ENCODE measurements at regions not wholly inside any gene's neighbourhood (a gene's known extent, or its start where the extent isn't known, plus 50 kb on each side); places are given as distances from the start of the nearest gene placed in this dataset.
"Not testable (repeated sequence)": the region's sequence is repeated elsewhere in the genome, so short reads cannot be mapped to it uniquely, and the experiment has no call there.

GRCh38 chr1:184832517-184832916 lies 77.9 kb upstream of the EDEM3 start:
- no peak overlapping the region for H3K4me3 ChIP-seq (ENCODE audit: low read depth, poor library complexity, severe bottlenecking)
- TF ChIP-seq POLR2A (IDR thresholded peaks at IDR 0.05) (no peak), CTCF (IDR thresholded peaks at IDR 0.05) (no peak)
- 92 to 95% methylated on average over 3 of the region's 3 CpGs for WGBS, 2 donors
- intact Hi-C loops (cut with DNase I; ENCODE audit: low total_unique reads) = no loop called here
- DNase-seq (ENCODE audit: low spot score in 2 of 2) = no peak

- 94 to 96% methylated on average over 6 of the region's 6 CpGs for WGBS, 2 donors
- H3K4me3 ChIP-seq (ENCODE audit: low read depth, poor library complexity, severe bottlenecking); intact Hi-C loops (cut with DNase I; ENCODE audit: low total_unique reads); DNase-seq (ENCODE audit: low spot score in 2 of 2): not testable (repeated sequence)
Measured at GRCh38 chr1:184829496-184829895, 74.8 kb upstream of the EDEM3 start.

- intact Hi-C loops (cut with DNase I; ENCODE audit: low total_unique reads) = no loop called here
- DNase-seq (ENCODE audit: low spot score in 2 of 2) = no peak
- WGBS, 2 donors = 71 to 86% methylated on average over 2 of the region's 2 CpGs
- TF ChIP-seq POLR2A (IDR thresholded peaks at IDR 0.05) (no peak), CTCF (IDR thresholded peaks at IDR 0.05) (no peak)
- no peak overlapping the region for H3K4me3 ChIP-seq (ENCODE audit: low read depth, poor library complexity, severe bottlenecking)
Measured at GRCh38 chr1:184828369-184828717, 73.7 kb upstream of the EDEM3 start.

- WGBS, 2 donors = 66 to 70% methylated on average over 8 of the region's 8 CpGs
- no peak for DNase-seq (ENCODE audit: low spot score in 2 of 2)
- intact Hi-C loops (cut with DNase I; ENCODE audit: low total_unique reads) = no loop called here
- H3K4me3 ChIP-seq (ENCODE audit: low read depth, poor library complexity, severe bottlenecking) = no peak overlapping the region
- TF ChIP-seq CTCF (IDR thresholded peaks at IDR 0.05) (no peak), POLR2A (IDR thresholded peaks at IDR 0.05) (no peak)
Measured at GRCh38 chr1:184827600-184828368, 73.1 kb upstream of the EDEM3 start.

GRCh38 chr1:184826001-184826400 lies 71.3 kb upstream of the EDEM3 start:
- no peak for DNase-seq (ENCODE audit: low spot score in 2 of 2)
- no peak overlapping the region for H3K4me3 ChIP-seq (ENCODE audit: low read depth, poor library complexity, severe bottlenecking)
- intact Hi-C loops (cut with DNase I; ENCODE audit: low total_unique reads) = no loop called here
- TF ChIP-seq POLR2A (IDR thresholded peaks at IDR 0.05) (no peak), CTCF (IDR thresholded peaks at IDR 0.05) (no peak)
- WGBS, 2 donors = 82 to 91% methylated on average over 5 of the region's 5 CpGs

GRCh38 chr1:184825571-184825970 lies 70.9 kb upstream of the EDEM3 start:
- H3K4me3 ChIP-seq (ENCODE audit: low read depth, poor library complexity, severe bottlenecking) = no peak overlapping the region
- WGBS, 2 donors = 46 to 60% methylated on average over 1 of the region's 1 CpG
- intact Hi-C loops (cut with DNase I; ENCODE audit: low total_unique reads) = no loop called here
- DNase-seq (ENCODE audit: low spot score in 2 of 2) = no peak
- TF ChIP-seq CTCF (IDR thresholded peaks at IDR 0.05) = no peak
- no peak for TF ChIP-seq POLR2A (IDR thresholded peaks at IDR 0.05)

Data from lower leg skin (tissue), 4 donors.